GM12878 (cell line): ENCODE measurements at regions not wholly inside any gene's neighbourhood (a gene's known extent, or its start where the extent isn't known, plus 50 kb on each side); places are given as distances from the start of the nearest gene placed in this dataset.

Experiments used
- DPF2 ChIP-seq: fragments of 450-650 bp; IDR thresholded peaks from 2 replicates; pipeline ENCODE4 v1.6.1; 2017; ENCODE audit warnings: mild to moderate bottlenecking
- EP300 ChIP-seq, 2 experiments: fragments of 150-350 bp in 1 of 2; IDR thresholded peaks; 2 replicates each; pipeline ENCODE4 v1.6.1; 2011 to 2012; ENCODE audit warnings: low read depth in 2 of 2, low read length in 2 of 2, borderline replicate concordance in 1 of 2, improper control_type of control experiment in 1 of 2, inconsistent platforms in 1 of 2; ENCODE audit not compliant: control insufficient read depth in 1 of 2
- EZH2 ChIP-seq: IDR thresholded peaks from 2 replicates; pipeline ENCODE4 v1.6.1; 2012; ENCODE audit warnings: low read depth, mild to moderate bottlenecking, control low read depth, inconsistent platforms, low read length, borderline replicate concordance; ENCODE audit not compliant: control insufficient read depth
- POLR2A ChIP-seq: IDR thresholded peaks from 2 replicates; pipeline ENCODE4 v1.6.1; 2011; ENCODE audit warnings: low read depth, mild to moderate bottlenecking, low read length
- POLR2AphosphoS5 ChIP-seq: IDR thresholded peaks from 2 replicates; pipeline ENCODE4 v1.6.1; 2011; ENCODE audit warnings: mild to moderate bottlenecking, low read length, inconsistent platforms
- TF ChIP-seq, protein P1 (sequence below): fragments of 450-650 bp; IDR thresholded peaks from 2 replicates; pipeline ENCODE4 v1.6.1; 2014; ENCODE audit warnings: mild to moderate bottlenecking
- TF ChIP-seq, protein P2 (sequence below): IDR thresholded peaks from 2 replicates; pipeline ENCODE4 v1.6.1; 2011; ENCODE audit warnings: mild to moderate bottlenecking, low read depth, low read length, moderate library complexity; ENCODE audit not compliant: insufficient replicate concordance

DNA sequence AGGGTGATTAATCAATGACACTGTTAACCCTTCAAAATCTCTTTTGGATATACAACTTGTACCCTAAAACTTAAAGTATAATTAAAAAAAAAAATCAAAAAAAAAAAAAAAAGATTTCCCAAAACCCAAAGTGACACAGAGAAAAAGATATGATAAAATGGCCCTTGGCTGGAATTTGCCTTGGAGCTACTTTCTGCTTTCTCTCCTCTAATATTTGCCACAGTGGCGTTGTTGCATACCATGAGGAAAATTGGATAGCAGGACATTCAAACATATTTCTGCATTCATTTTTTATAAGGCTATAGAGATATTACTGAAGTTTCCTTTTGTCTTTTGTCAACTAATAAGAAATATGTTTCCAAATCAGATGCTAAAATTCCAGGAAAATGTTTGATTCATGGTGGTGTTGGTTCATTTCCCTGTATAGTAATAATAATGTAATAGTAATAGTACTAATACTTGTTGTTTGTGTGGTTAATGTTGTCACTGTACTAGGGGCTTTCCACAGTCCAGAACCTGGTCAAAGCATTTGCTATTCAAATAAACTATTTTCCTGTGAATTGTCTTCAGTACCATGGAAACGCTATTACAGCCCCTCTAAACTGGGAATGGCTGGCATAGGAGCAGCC, 441.3 kb upstream of the THBS1 start:
- no peak for TF ChIP-seq POLR2A
- TF ChIP-seq EP300 (IDR thresholded peaks at IDR 0.05; ENCODE audit: borderline replicate concordance in 1 of 2, control insufficient read depth in 1 of 2, low read depth in 2 of 2, low read length in 2 of 2): no peak
- TF ChIP-seq DPF2: no peak
- no peak for TF ChIP-seq POLR2AphosphoS5
- TF ChIP-seq, protein P1, sequence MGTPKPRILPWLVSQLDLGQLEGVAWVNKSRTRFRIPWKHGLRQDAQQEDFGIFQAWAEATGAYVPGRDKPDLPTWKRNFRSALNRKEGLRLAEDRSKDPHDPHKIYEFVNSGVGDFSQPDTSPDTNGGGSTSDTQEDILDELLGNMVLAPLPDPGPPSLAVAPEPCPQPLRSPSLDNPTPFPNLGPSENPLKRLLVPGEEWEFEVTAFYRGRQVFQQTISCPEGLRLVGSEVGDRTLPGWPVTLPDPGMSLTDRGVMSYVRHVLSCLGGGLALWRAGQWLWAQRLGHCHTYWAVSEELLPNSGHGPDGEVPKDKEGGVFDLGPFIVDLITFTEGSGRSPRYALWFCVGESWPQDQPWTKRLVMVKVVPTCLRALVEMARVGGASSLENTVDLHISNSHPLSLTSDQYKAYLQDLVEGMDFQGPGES: no peak
- TF ChIP-seq EZH2: no peak
- TF ChIP-seq, protein P2, sequence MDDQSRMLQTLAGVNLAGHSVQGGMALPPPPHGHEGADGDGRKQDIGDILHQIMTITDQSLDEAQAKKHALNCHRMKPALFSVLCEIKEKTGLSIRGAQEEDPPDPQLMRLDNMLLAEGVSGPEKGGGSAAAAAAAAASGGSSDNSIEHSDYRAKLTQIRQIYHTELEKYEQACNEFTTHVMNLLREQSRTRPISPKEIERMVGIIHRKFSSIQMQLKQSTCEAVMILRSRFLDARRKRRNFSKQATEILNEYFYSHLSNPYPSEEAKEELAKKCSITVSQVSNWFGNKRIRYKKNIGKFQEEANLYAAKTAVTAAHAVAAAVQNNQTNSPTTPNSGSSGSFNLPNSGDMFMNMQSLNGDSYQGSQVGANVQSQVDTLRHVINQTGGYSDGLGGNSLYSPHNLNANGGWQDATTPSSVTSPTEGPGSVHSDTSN: no peak
